Tibial nerve (tissue), 4 donors: ENCODE measurements at regions not wholly inside any gene's neighbourhood (a gene's known extent, or its start where the extent isn't known, plus 50 kb on each side); places are given as distances from the start of the nearest gene placed in this dataset.

Experiments used
- DNase-seq, 2 donors: peaks; one replicate each; pipeline ENCODE4 v3.0.0-alpha.2; 2019; ENCODE audit warnings: low spot score in 2 of 2
- H3K27ac ChIP-seq, 4 donors: fragments of 200-600 bp; sonication (generic) in 3 of 4; one replicate each; pipeline ENCODE4 v1.5.1; 2017 to 2019; ENCODE audit warnings: mild to moderate bottlenecking in 1 of 4
- H3K27me3 ChIP-seq, 2 donors: fragments of 200-600 bp; sonication (generic) in 1 of 2; one replicate each; pipeline versions ENCODE4 v1.5.1 to v1.6.0; 2017 to 2019
- H3K36me3 ChIP-seq, 3 donors: fragments of 200-600 bp; sonication (generic); one replicate each; pipeline ENCODE4 v1.5.1; 2018 to 2019
- H3K4me1 ChIP-seq, 4 donors: fragments of 200-600 bp; sonication (generic) in 3 of 4; one replicate each; pipeline ENCODE4 v1.5.1; 2017 to 2019
- H3K4me3 ChIP-seq, 4 donors: fragments of 200-600 bp; sonication (generic) in 3 of 4; one replicate each; pipeline ENCODE4 v1.5.1; 2017 to 2019; ENCODE audit warnings: mild to moderate bottlenecking in 1 of 4, moderate library complexity in 1 of 4
- H3K9me3 ChIP-seq, 4 donors: fragments of 200-600 bp; sonication (generic) in 3 of 4; one replicate each; pipeline ENCODE4 v1.5.1; 2017 to 2019
- CTCF ChIP-seq, 5 experiments: fragments of 200-600 bp in 3 of 5; fragments of 450-650 bp in 2 of 5; sonication (generic) in 3 of 5; IDR thresholded peaks; one replicate each; pipeline ENCODE4 v1.5.1; 2016 to 2019; ENCODE audit warnings: antibody characterized with exemption in 5 of 5, mild to moderate bottlenecking in 3 of 5, moderate library complexity in 2 of 5
- EP300 ChIP-seq, 2 donors: sonication (generic); formaldehyde crosslinking; IDR thresholded peaks; one replicate each; pipeline ENCODE4 v1.6.1; 2017; ENCODE audit warnings: antibody characterized with exemption in 2 of 2, mild to moderate bottlenecking in 1 of 2
- POLR2A ChIP-seq, 2 donors: fragments of 450-650 bp; IDR thresholded peaks; one replicate each; pipeline ENCODE4 v1.6.1; 2017; ENCODE audit warnings: antibody characterized with exemption in 2 of 2, mild to moderate bottlenecking in 2 of 2, moderate library complexity in 2 of 2
- WGBS, 2 donors: methylation state at CpG; one replicate each; pipeline ENCODE4 v1.1.5; 2018; 5-methylcytosine and 5-hydroxymethylcytosine counted together

- H3K27me3 ChIP-seq: no peaks in the 10 kb centered on the region
- TF ChIP-seq CTCF (IDR thresholded peaks at IDR 0.05): no peak
- TF ChIP-seq EP300 (IDR thresholded peaks at IDR 0.05): no peak
- no peak for TF ChIP-seq POLR2A (IDR thresholded peaks at IDR 0.05)
- no peak overlapping the region for H3K4me3 ChIP-seq
- DNase-seq: no peak
- no peaks in the 10 kb centered on the region for H3K4me1 ChIP-seq
- no peak overlapping the region for H3K27ac ChIP-seq
- WGBS, 2 donors: 92 to 95% methylated on average over 6 of the region's 6 CpGs
- no peaks in the 10 kb centered on the region for H3K36me3 ChIP-seq
- peaks cover 0 to 20% (median 2%) of the 10 kb centered on the region in 4 donors for H3K9me3 ChIP-seq
Measured at GRCh38 chr2:78397198-78397597, 628.3 kb upstream of the REG3G start.

- Histone ChIP-seq H3K27me3 (no peaks in the 10 kb centered on the region), H3K27ac (no peak overlapping the region), H3K4me3 (no peak overlapping the region), H3K9me3 (no peaks in the 10 kb centered on the region), H3K4me1 (no peaks in the 10 kb centered on the region), H3K36me3 (no peaks in the 10 kb centered on the region)
- no peak for DNase-seq
- 92 to 94% methylated on average over 5 to 7 of the region's 7 CpGs for WGBS, 2 donors
- TF ChIP-seq POLR2A (IDR thresholded peaks at IDR 0.05): no peak
Measured at GRCh38 chr2:78407960-78408794, 617.3 kb upstream of the REG3G start.

GRCh38 chr2:78408795-78409118, 616.7 kb upstream of the REG3G start:
- Histone ChIP-seq H3K4me1 (no peaks in the 10 kb centered on the region), H3K9me3 (no peaks in the 10 kb centered on the region), H3K27ac (no peak overlapping the region), H3K27me3 (no peaks in the 10 kb centered on the region), H3K4me3 (no peak overlapping the region), H3K36me3 (no peaks in the 10 kb centered on the region)
- no peak for TF ChIP-seq CTCF (IDR thresholded peaks at IDR 0.05)
- TF ChIP-seq POLR2A (IDR thresholded peaks at IDR 0.05): no peak
- no peak for TF ChIP-seq EP300 (IDR thresholded peaks at IDR 0.05)
- DNase-seq: no peak
- WGBS, 2 donors: 83 to 84% methylated on average over 2 of the region's 2 CpGs

- H3K27me3 ChIP-seq: no peaks in the 10 kb centered on the region
- peaks cover 0 to 3% (median 0%) of the 10 kb centered on the region in 4 donors for H3K9me3 ChIP-seq
- H3K27ac ChIP-seq: no peak overlapping the region
- H3K4me3 ChIP-seq: no peak overlapping the region
- no peaks in the 10 kb centered on the region for H3K4me1 ChIP-seq
- H3K36me3 ChIP-seq: no peaks in the 10 kb centered on the region
- DNase-seq: no peak
- TF ChIP-seq EP300 (IDR thresholded peaks at IDR 0.05) (no peak), CTCF (IDR thresholded peaks at IDR 0.05) (no peak), POLR2A (IDR thresholded peaks at IDR 0.05) (no peak)
Measured at GRCh38 chr2:78411303-78411702, 614.2 kb upstream of the REG3G start.

- 70 to 77% methylated on average over 2 of the region's 2 CpGs for WGBS, 2 donors
- DNase-seq: no peak
- H3K4me1 ChIP-seq: no peaks in the 10 kb centered on the region
- H3K27ac ChIP-seq: no peak overlapping the region
- peaks cover 0 to 3% (median 0%) of the 10 kb centered on the region in 4 donors for H3K9me3 ChIP-seq
- H3K27me3 ChIP-seq: no peaks in the 10 kb centered on the region
- no peaks in the 10 kb centered on the region for H3K36me3 ChIP-seq
- TF ChIP-seq POLR2A (IDR thresholded peaks at IDR 0.05): no peak
- no peak overlapping the region for H3K4me3 ChIP-seq
Measured at GRCh38 chr2:78416625-78417300, 608.7 kb upstream of the REG3G start.

- H3K36me3 ChIP-seq: no peaks in the 10 kb centered on the region
- no peaks in the 10 kb centered on the region for H3K4me1 ChIP-seq
- H3K27ac ChIP-seq: no peak overlapping the region
- WGBS, 2 donors: 37 to 46% methylated on average over 2 of the region's 2 CpGs
- H3K27me3 ChIP-seq: no peaks in the 10 kb centered on the region
- peaks cover 0 to 3% (median 0%) of the 10 kb centered on the region in 4 donors for H3K9me3 ChIP-seq
- TF ChIP-seq POLR2A (IDR thresholded peaks at IDR 0.05) (no peak), CTCF (IDR thresholded peaks at IDR 0.05) (no peak), EP300 (IDR thresholded peaks at IDR 0.05) (no peak)
- DNase-seq: no peak
- no peak overlapping the region for H3K4me3 ChIP-seq
Measured at GRCh38 chr2:78417355-78417754, 608.1 kb upstream of the REG3G start.
